Gastrocnemius medialis (tissue), 4 donors: ENCODE measurements at regions not wholly inside any gene's neighbourhood (a gene's known extent, or its start where the extent isn't known, plus 50 kb on each side); places are given as distances from the start of the nearest gene placed in this dataset.

Experiments
- ATAC-seq, 2 donors: fragments of 150-250 bp; one replicate each; pipeline ENCODE4 v1.9.1; 2016
- DNase-seq, 2 donors: peaks; one replicate each; pipeline ENCODE4 v3.0.0-alpha.2; 2019
- H3K27ac ChIP-seq, 4 donors: fragments of 200-600 bp; sonication (generic); 1 replicate in 1 of 4; 2 replicates in 3 of 4; pipeline ENCODE4 v1.5.1; 2016 to 2018; ENCODE audit warnings: mild to moderate bottlenecking in 2 of 4, moderate library complexity in 1 of 4
- H3K27me3 ChIP-seq, 3 donors: fragments of 200-600 bp; sonication (generic) in 2 of 3; 1 replicate in 1 of 3; 2 replicates in 2 of 3; pipeline versions ENCODE4 v1.5.1 to v1.6.0; 2016 to 2019; ENCODE audit warnings: mild to moderate bottlenecking in 1 of 3, moderate library complexity in 1 of 3
- H3K36me3 ChIP-seq, 2 donors: fragments of 200-600 bp; sonication (generic) in 1 of 2; one replicate each; pipeline ENCODE4 v1.5.1; 2017 to 2018
- H3K4me1 ChIP-seq, 2 donors: fragments of 200-600 bp; sonication (generic) in 1 of 2; one replicate each; pipeline ENCODE4 v1.5.1; 2016 to 2017; ENCODE audit warnings: mild to moderate bottlenecking in 2 of 2
- H3K4me3 ChIP-seq, 4 donors: fragments of 200-600 bp; sonication (generic) in 3 of 4; 1 replicate in 1 of 4; 2 replicates in 3 of 4; pipeline ENCODE4 v1.5.1; 2016 to 2019; ENCODE audit warnings: mild to moderate bottlenecking in 2 of 4
- H3K9me3 ChIP-seq, 3 donors: fragments of 200-600 bp; sonication (generic) in 2 of 3; 1 replicate in 1 of 3; 2 replicates in 2 of 3; pipeline ENCODE4 v1.5.1; 2016 to 2019
- POLR2A ChIP-seq, 2 donors: fragments of 450-650 bp; IDR thresholded peaks; one replicate each; pipeline ENCODE4 v1.6.1; 2017; ENCODE audit warnings: antibody characterized with exemption in 2 of 2, mild to moderate bottlenecking in 2 of 2, moderate library complexity in 2 of 2
- in situ Hi-C, 4 donors: fragments of 200-750 bp; cut with MboI; loops; one replicate each; pipeline versions ENCODE4 v1.15.0 to v1.8.0; 2017; ENCODE audit warnings: low sequenced_read_pairs in 4 of 4
- intact Hi-C: fragments of 100-400 bp; cut with DNase I; formaldehyde crosslinking; loops from one replicate; pipeline ENCODE4 v1.15.1; 2023; ENCODE audit warnings: low total_unique reads
- TF ChIP-seq, protein P1 (sequence below), 5 experiments: fragments of 450-650 bp in 3 of 5; fragments of 200-600 bp in 2 of 5; sonication (generic) in 2 of 5; IDR thresholded peaks in 4 of 5; conservative IDR thresholded peaks in 1 of 5; 1 replicate in 4 of 5; 2 replicates in 1 of 5; pipeline ENCODE4 v1.5.1; 2016 to 2019; ENCODE audit warnings: antibody characterized with exemption in 5 of 5, mild to moderate bottlenecking in 3 of 5, moderate library complexity in 3 of 5

DNA sequence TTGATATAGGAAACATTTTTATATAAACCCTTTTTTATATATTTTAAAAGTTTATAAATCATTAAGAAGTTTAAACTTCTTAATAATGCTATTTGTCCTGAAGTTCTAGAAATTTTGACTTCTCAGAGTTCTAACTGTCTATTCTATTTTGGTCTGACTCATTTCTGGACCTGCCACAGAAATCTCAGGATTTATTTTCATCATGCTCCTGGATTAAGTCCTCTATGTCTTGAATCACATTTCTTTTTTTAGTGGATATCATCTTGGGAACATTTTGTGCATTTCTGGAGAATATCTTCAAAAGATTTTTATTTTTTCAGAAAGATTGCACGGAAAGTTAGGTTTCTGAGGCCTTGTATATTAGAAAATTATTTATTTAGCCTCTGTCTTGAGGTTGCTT lies 289.1 kb downstream of the NDFIP2 start:
- in situ Hi-C loops = loop anchor here in 1 of 4 donors (10.0 kb wide), 1 partner anchor 595 kb away; no protein-coding TSS in a partner anchor
- peak in 1 of 2 donors; percentile 68 for ATAC-seq

DNA sequence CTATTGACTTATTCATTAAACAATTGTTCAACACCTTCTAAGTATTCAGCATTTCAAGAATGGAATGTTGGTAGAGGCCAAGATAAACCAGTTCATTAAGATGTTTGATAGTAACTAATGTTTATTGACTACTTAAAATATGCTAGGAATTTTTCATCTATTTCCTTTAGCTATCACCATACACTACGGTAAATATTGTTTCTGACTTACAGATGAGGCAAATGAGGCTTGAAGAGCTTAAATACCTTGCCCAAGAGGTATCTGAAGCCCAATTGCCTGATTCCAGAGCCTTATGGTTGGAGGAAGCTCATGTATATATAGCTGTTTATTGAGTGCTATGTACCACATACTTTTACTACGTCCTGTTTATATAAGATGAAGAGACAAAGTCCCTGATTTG lies 286.2 kb downstream of the NDFIP2 start:
- no peaks in the 10 kb centered on the region for H3K4me1 ChIP-seq
- in situ Hi-C loops = no loop called here
- DNase-seq (no peak), ATAC-seq (no peak)
- H3K9me3 ChIP-seq = peaks cover 0 to 3% (median 0%) of the 10 kb centered on the region in 3 donors
- intact Hi-C loops = no loop called here
- no peaks in the 10 kb centered on the region for H3K27me3 ChIP-seq
- no peak for TF ChIP-seq POLR2A (IDR thresholded peaks at IDR 0.05)
- TF ChIP-seq, protein P1, sequence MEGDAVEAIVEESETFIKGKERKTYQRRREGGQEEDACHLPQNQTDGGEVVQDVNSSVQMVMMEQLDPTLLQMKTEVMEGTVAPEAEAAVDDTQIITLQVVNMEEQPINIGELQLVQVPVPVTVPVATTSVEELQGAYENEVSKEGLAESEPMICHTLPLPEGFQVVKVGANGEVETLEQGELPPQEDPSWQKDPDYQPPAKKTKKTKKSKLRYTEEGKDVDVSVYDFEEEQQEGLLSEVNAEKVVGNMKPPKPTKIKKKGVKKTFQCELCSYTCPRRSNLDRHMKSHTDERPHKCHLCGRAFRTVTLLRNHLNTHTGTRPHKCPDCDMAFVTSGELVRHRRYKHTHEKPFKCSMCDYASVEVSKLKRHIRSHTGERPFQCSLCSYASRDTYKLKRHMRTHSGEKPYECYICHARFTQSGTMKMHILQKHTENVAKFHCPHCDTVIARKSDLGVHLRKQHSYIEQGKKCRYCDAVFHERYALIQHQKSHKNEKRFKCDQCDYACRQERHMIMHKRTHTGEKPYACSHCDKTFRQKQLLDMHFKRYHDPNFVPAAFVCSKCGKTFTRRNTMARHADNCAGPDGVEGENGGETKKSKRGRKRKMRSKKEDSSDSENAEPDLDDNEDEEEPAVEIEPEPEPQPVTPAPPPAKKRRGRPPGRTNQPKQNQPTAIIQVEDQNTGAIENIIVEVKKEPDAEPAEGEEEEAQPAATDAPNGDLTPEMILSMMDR (IDR thresholded peaks at IDR 0.05 in 4 of 5, conservative IDR thresholded peaks at IDR 0.05 in 1 of 5) = no peak
- H3K27ac ChIP-seq = no peak overlapping the region
- no peaks in the 10 kb centered on the region for H3K36me3 ChIP-seq
- H3K4me3 ChIP-seq = no peak overlapping the region

More for the DNA sequence above, 289.1 kb downstream of the NDFIP2 start:
- no peak for TF ChIP-seq POLR2A (IDR thresholded peaks at IDR 0.05)
- TF ChIP-seq, protein P1 (IDR thresholded peaks at IDR 0.05 in 4 of 5, conservative IDR thresholded peaks at IDR 0.05 in 1 of 5) = no peak
- Histone ChIP-seq H3K27ac (no peak overlapping the region), H3K4me3 (no peak overlapping the region), H3K4me1 (no peaks in the 10 kb centered on the region), H3K36me3 (no peaks in the 10 kb centered on the region), H3K27me3 (no peaks in the 10 kb centered on the region), H3K9me3 (peaks cover 0 to 3% (median 0%) of the 10 kb centered on the region in 3 donors)
- DNase-seq = no peak
- intact Hi-C loops = loop anchor here (10.0 kb wide), 1 partner anchor 575 kb away; the partner anchor contains the start of gene SPRY2

DNA sequence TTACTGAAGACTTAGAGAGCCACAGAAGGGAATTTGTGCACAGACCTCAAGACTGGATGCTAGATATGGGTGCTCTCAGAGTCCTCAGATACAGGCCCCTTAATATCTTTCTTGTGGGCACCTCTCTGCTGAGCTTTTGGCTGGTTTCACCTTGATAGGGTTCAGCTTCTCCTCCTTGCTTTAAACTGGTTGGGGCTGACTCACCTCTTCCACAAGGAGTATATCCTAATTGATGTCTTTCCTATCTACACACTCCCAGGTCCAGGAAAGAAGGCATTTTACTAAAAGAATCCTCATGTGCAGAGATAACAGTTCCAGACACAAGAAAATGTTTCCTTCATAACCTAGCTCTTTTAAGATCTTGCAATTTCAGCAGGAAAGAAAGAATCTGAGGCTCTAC lies 284.4 kb downstream of the NDFIP2 start:
- ATAC-seq (no peak), DNase-seq (no peak)
- in situ Hi-C loops (no loop called here), intact Hi-C loops (no loop called here)
- H3K27me3 ChIP-seq = no peaks in the 10 kb centered on the region
- H3K4me3 ChIP-seq = no peak overlapping the region
- TF ChIP-seq, protein P1 (IDR thresholded peaks at IDR 0.05 in 4 of 5, conservative IDR thresholded peaks at IDR 0.05 in 1 of 5) = no peak
- no peak for TF ChIP-seq POLR2A (IDR thresholded peaks at IDR 0.05)
- H3K4me1 ChIP-seq = no peaks in the 10 kb centered on the region
- no peaks in the 10 kb centered on the region for H3K36me3 ChIP-seq
- no peak overlapping the region for H3K27ac ChIP-seq
- no peaks in the 10 kb centered on the region for H3K9me3 ChIP-seq

DNA sequence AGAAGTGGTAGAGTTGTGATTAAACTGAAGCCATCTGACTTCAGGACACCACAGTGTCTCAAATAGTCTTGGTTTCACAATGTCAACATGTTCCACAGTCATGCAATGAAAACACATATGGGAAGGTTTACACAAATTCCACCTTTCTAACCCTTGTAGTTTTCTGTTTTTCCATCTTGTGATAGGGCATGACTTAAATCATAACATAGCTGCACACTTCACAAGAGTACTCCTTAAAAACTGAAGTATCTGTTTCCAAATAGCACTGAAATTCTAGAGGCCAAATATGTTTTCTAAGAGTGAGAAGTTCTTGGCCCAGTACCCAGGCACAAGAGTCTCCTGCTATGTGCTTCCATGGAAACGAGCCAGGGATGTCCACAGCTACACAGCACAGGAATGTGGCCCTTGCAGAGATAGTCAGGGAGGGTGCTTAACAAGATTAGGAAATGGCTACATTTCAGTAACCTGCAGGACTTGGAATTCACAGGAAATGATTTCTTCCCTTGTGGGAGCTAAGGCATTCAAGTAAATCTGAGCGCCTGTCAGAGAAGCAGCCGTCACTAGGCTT lies 269.1 kb downstream of the NDFIP2 start:
- in situ Hi-C loops = no loop called here
- no peaks in the 10 kb centered on the region for H3K9me3 ChIP-seq
- intact Hi-C loops = no loop called here
- peaks cover 16 to 21% of the 10 kb centered on the region in 2 donors for H3K4me1 ChIP-seq
- no peak for TF ChIP-seq POLR2A (IDR thresholded peaks at IDR 0.05)
- TF ChIP-seq, protein P1 (IDR thresholded peaks at IDR 0.05 in 4 of 5, conservative IDR thresholded peaks at IDR 0.05 in 1 of 5) = no peak
- no peaks in the 10 kb centered on the region for H3K27me3 ChIP-seq
- DNase-seq = peak; percentile 82 to 83
- H3K4me3 ChIP-seq = no peak overlapping the region
- ATAC-seq = peak; percentile 97 to 98
- H3K36me3 ChIP-seq = no peaks in the 10 kb centered on the region
- peak overlapping the region; percentile 16 to 61 (median 38) for H3K27ac ChIP-seq

DNA sequence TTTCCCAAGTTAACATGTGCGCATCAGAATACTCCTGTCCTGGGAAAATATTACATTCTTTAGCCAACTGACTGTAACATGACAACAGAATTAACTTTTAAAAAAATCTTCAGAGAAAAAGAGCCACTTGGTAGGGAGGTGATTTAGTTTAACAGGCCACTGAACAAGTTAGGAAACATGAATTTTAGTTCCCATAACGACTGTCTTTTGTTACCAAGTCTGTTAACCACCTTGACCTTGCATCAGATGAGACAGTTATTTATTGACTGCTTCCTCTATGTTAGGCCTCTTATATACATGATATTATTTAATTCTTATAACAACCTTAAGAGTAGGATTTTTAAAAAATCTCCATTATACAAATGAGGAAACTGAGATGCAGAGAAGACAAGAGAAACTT lies 268.6 kb downstream of the NDFIP2 start:
- no peak for ATAC-seq
- Histone ChIP-seq H3K9me3 (no peaks in the 10 kb centered on the region), H3K27ac (peak overlapping the region; percentile 16 to 61 (median 38)), H3K36me3 (no peaks in the 10 kb centered on the region), H3K27me3 (no peaks in the 10 kb centered on the region), H3K4me1 (peaks cover 16 to 21% of the 10 kb centered on the region in 2 donors), H3K4me3 (no peak overlapping the region)
- in situ Hi-C loops (no loop called here), intact Hi-C loops (no loop called here)
- no peak for TF ChIP-seq POLR2A (IDR thresholded peaks at IDR 0.05)
- TF ChIP-seq, protein P1 (IDR thresholded peaks at IDR 0.05 in 4 of 5, conservative IDR thresholded peaks at IDR 0.05 in 1 of 5) = no peak
- DNase-seq = no peak
